Osteocyte (in vitro differentiated cells): ENCODE measurements at regions not wholly inside any gene's neighbourhood (a gene's known extent, or its start where the extent isn't known, plus 50 kb on each side); places are given as distances from the start of the nearest gene placed in this dataset.

ENCODE experiments used
- DNase-seq: peaks from one replicate; pipeline ENCODE4 v3.0.0; 2021; ENCODE audit warnings: mixed read lengths; ENCODE audit not compliant: unreplicated experiment; ENCODE audit errors: extremely low spot score
- H3K27ac Mint-ChIP-seq: one replicate; pipeline ENCODE4 v1.8.0; 2021; ENCODE audit warnings: mild to moderate bottlenecking, mixed read lengths; ENCODE audit not compliant: unreplicated experiment
- H3K27me3 Mint-ChIP-seq: one replicate; pipeline ENCODE4 v1.8.0; 2021; ENCODE audit warnings: mixed read lengths; ENCODE audit not compliant: unreplicated experiment
- H3K36me3 Mint-ChIP-seq: one replicate; pipeline ENCODE4 v1.8.0; 2021; ENCODE audit warnings: mixed read lengths; ENCODE audit not compliant: unreplicated experiment
- H3K4me1 Mint-ChIP-seq: one replicate; pipeline ENCODE4 v1.8.0; 2021; ENCODE audit warnings: mixed read lengths; ENCODE audit not compliant: unreplicated experiment
- H3K4me3 Mint-ChIP-seq: one replicate; pipeline ENCODE4 v1.8.0; 2021; ENCODE audit warnings: mild to moderate bottlenecking, moderate library complexity, mixed read lengths; ENCODE audit not compliant: unreplicated experiment
- H3K9me3 Mint-ChIP-seq: one replicate; pipeline ENCODE4 v1.8.0; 2021; ENCODE audit warnings: mixed read lengths; ENCODE audit not compliant: unreplicated experiment
- CTCF ChIP-seq: fragments of 200-600 bp; sonication (generic); IDR thresholded peaks from 2 replicates; pipeline ENCODE4 v1.5.0; 2021; ENCODE audit warnings: antibody characterized with exemption, mild to moderate bottlenecking, moderate library complexity

- no peak for TF ChIP-seq CTCF
- Mint-ChIP-seq H3K4me1 (peaks cover 20% of the 10 kb centered on the region), H3K36me3 (peaks cover under 1% of the 10 kb centered on the region), H3K27me3 (no peaks in the 10 kb centered on the region), H3K27ac (no peak overlapping the region), H3K4me3 (no peak overlapping the region), H3K9me3 (peaks cover 1% of the 10 kb centered on the region)
- no peak for DNase-seq
Observed at GRCh38 chr16:88317613-88317965, 65.2 kb upstream of the ZNF469 start.

- Mint-ChIP-seq H3K36me3 (no peaks in the 10 kb centered on the region), H3K9me3 (no peaks in the 10 kb centered on the region), H3K4me3 (no peak overlapping the region), H3K4me1 (peaks cover 20% of the 10 kb centered on the region), H3K27ac (no peak overlapping the region), H3K27me3 (no peaks in the 10 kb centered on the region)
- no peak for DNase-seq
- TF ChIP-seq CTCF, result no peak
Observed at GRCh38 chr16:88318051-88318450, 64.7 kb upstream of the ZNF469 start.

- Mint-ChIP-seq H3K9me3 (no peaks in the 10 kb centered on the region), H3K27me3 (no peaks in the 10 kb centered on the region), H3K36me3 (no peaks in the 10 kb centered on the region), H3K4me3 (no peak overlapping the region), H3K27ac (no peak overlapping the region), H3K4me1 (peaks cover 17% of the 10 kb centered on the region)
- TF ChIP-seq CTCF, result no peak
- DNase-seq, result no peak
Observed at GRCh38 chr16:88318521-88318920, 64.2 kb upstream of the ZNF469 start.

GRCh38 chr16:88319116-88319965 is 63.4 kb upstream of the ZNF469 start:
- Mint-ChIP-seq H3K9me3 (no peaks in the 10 kb centered on the region), H3K27ac (no peak overlapping the region), H3K4me3 (no peak overlapping the region), H3K36me3 (no peaks in the 10 kb centered on the region), H3K27me3 (no peaks in the 10 kb centered on the region), H3K4me1 (peaks cover 17% of the 10 kb centered on the region)
- no peak for TF ChIP-seq CTCF
- DNase-seq, result no peak

- DNase-seq, result no peak
- Mint-ChIP-seq H3K4me1 (peaks cover 17% of the 10 kb centered on the region), H3K4me3 (no peak overlapping the region), H3K27me3 (no peaks in the 10 kb centered on the region), H3K27ac (no peak overlapping the region), H3K9me3 (no peaks in the 10 kb centered on the region), H3K36me3 (no peaks in the 10 kb centered on the region)
- no peak for TF ChIP-seq CTCF
Observed at GRCh38 chr16:88320947-88321634, 61.7 kb upstream of the ZNF469 start.
